GM21381 (cell line): ENCODE measurements at regions not wholly inside any gene's neighbourhood (a gene's known extent, or its start where the extent isn't known, plus 50 kb on each side); places are given as distances from the start of the nearest gene placed in this dataset.
"Not testable (repeated sequence)": the region's sequence is repeated elsewhere in the genome, so short reads cannot be mapped to it uniquely, and the experiment has no call there.

Experiments
- ATAC-seq: cut with Tn5 transposase; IDR thresholded peaks from one replicate; pipeline ENCODE4 v1.9.1; 2021; ENCODE audit warnings: mild to moderate bottlenecking, moderate library complexity; ENCODE audit not compliant: unreplicated experiment

- ATAC-seq = no peak
These were observed 179.1 kb upstream of the NDST4 start for GRCh38 chr4:115292320-115293092.

- ATAC-seq = no peak
These were observed 174.0 kb upstream of the NDST4 start for GRCh38 chr4:115287426-115287825.

- no peak for ATAC-seq
These were observed 165.9 kb upstream of the NDST4 start for GRCh38 chr4:115279330-115279729.

- no peak for ATAC-seq
These were observed 165.4 kb upstream of the NDST4 start for GRCh38 chr4:115278830-115279229.

DNA sequence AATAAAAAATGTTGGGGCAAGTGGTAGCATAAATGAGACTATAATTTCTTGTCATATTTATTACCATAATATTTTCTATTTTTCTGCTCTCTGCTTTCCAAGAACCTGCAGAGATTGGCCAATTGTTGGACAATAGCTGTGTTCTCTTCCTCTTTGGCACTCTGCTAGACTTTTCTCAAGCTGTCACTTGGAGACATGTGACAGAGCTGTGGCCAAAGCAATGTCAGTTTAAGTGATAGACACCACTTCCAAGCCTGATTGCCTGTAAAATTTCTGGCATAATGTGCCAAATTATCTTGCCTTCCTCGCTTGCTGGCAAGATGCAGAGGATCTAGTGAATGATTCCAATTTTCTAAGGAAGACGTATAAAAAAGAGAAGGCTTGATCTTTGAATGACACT, 162.2 kb upstream of the NDST4 start:
- no peak for ATAC-seq

GRCh38 chr4:115274545-115274944, 161.1 kb upstream of the NDST4 start:
- ATAC-seq = peak; percentile 74

GRCh38 chr4:115272594-115272993, 159.2 kb upstream of the NDST4 start:
- no peak for ATAC-seq

- ATAC-seq = no peak
These were observed 158.8 kb upstream of the NDST4 start for GRCh38 chr4:115272185-115272584.

GRCh38 chr4:115260195-115260594, 146.8 kb upstream of the NDST4 start:
- no peak for ATAC-seq

- no peak for ATAC-seq
These were observed 146.2 kb upstream of the NDST4 start for GRCh38 chr4:115259642-115260041.

DNA sequence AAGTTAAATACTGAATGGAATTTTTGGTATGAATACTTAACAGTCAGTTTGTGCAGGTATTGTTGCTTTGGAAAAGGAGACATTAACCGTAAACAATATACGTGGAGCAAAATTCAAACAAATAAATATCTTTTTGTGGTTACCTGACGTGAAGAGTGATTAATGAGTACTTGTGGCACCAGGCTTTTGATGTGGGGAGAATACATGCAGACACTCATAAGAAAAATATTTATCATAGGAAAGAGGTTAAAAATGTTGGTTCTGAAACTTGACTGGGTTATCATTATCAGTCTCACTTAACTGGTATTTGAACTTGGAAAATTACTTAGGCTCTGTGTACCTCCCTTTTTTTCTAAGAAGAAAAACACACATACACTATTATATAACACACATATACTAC, 136.4 kb upstream of the NDST4 start:
- ATAC-seq = no peak

DNA sequence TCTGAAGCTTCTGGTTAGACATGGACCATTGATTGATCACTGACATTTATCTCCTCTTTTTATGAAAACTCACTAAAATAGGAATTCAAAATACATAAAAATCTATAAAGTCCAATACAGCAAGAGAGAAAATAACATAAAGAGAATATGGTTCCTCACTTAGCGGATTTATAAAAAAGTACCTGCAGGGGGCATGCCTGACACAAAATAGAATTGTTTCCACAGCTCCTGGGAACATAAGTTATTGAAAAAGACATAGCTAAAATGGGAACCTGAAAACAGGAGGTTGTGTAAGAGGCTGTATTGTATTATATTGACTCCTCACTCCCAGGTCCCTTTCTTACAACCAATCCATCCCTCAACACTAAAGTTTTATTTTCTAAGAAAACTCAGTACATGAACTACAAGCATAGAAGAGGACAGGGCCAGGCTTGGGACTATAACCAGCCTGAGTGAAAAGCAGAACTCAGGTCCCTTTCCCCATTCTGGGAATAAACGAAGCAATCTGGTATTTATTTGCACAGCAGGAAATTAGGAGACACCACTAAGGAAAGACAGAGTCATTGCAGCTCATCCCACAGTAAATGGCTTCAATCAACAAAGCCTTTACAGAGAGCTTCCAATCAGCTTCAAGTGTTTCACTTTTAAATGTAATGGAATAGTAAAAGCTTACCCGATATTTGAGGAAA, 121.1 kb upstream of the NDST4 start:
- ATAC-seq = peak; percentile 58

- no peak for ATAC-seq
These were observed 120.2 kb upstream of the NDST4 start for GRCh38 chr4:115233600-115233999.

DNA sequence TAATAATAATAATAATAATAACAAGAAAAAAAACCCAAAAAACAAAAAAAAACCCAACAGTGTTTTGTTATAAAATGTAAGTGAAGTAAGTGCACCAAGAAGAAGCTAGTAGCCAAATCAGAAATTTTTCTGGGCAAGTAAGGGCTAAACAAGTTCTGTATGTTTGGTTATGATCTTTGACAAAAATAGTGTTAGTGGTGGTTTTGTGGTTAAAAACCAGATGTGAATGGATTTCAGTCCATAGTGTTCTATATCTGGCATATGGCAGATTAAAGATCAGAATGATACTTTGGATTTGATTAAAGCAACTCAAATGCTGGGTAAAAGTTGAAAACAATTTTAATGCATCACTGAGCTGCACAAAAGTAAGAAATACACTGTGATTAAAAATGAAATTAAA, 116.5 kb upstream of the NDST4 start:
- ATAC-seq = no peak

DNA sequence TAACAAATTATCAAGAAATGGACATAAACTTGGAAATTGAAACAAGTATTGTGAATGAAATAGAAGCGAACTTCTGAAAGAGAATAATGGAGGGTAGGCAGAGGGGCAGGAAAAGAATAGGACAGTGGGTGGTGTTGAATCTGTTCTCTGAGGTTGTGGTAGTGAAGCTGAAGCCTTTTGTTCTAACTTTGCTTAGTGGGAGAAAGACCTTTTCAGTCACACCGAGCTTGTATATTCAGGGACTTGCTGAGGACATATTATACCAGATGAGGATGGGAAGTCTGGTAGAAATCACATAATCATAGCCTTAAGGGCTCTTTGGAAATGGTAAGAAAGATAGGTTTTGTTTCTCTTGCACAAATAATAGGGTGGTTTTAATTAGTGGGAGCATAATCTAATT, 115.4 kb upstream of the NDST4 start:
- ATAC-seq = no peak

GRCh38 chr4:115222061-115222460, 108.6 kb upstream of the NDST4 start:
- ATAC-seq = no peak

DNA sequence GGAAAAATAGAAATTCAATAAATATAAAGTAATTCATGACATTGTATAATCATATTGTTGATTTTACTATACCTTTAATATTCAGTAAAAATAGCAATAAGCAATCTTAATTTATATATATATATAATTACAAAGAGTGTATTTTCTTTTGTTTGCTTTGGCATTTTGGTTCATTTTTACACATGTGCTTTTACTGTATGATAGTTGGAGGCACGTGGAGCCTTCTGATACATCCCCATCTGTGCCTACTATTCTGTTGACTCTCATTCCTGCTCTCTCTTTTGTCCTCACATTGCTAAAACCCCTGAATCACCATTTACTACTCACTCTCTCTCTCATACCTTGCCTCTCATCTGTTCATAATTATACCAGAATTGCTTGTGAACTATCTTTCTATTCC, 106.4 kb upstream of the NDST4 start:
- no peak for ATAC-seq

DNA sequence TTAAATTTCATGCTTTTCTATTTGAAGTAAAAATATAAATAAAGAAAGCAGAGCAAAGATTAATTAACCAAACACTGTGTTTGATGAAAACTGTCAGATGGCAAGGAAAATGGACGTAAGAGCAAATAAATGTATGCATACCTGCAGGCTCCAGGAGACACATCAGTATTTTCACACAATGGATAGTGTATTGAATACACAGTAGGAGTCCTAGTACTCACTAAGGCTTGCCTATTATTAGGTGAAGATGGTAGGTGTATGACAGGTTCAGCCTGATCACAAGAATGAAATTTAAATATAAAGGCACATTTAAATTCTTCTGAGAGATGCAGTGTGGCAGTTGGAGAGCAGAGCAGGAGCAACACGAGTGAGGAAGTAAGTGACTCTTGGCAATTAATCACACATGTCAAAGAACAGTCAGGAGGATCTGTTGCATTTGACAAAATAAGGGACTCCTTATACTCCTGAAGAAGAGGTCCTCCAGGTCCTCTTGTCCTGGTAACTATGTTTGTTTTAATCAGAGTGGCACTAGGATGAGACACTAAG, 106.0 kb upstream of the NDST4 start:
- ATAC-seq = no peak

- no peak for ATAC-seq
These were observed 102.5 kb upstream of the NDST4 start for GRCh38 chr4:115215935-115216334.

- no peak for ATAC-seq
These were observed 100.3 kb upstream of the NDST4 start for GRCh38 chr4:115213716-115214115.

- ATAC-seq = no peak
These were observed 87.6 kb upstream of the NDST4 start for GRCh38 chr4:115201042-115201330.

DNA sequence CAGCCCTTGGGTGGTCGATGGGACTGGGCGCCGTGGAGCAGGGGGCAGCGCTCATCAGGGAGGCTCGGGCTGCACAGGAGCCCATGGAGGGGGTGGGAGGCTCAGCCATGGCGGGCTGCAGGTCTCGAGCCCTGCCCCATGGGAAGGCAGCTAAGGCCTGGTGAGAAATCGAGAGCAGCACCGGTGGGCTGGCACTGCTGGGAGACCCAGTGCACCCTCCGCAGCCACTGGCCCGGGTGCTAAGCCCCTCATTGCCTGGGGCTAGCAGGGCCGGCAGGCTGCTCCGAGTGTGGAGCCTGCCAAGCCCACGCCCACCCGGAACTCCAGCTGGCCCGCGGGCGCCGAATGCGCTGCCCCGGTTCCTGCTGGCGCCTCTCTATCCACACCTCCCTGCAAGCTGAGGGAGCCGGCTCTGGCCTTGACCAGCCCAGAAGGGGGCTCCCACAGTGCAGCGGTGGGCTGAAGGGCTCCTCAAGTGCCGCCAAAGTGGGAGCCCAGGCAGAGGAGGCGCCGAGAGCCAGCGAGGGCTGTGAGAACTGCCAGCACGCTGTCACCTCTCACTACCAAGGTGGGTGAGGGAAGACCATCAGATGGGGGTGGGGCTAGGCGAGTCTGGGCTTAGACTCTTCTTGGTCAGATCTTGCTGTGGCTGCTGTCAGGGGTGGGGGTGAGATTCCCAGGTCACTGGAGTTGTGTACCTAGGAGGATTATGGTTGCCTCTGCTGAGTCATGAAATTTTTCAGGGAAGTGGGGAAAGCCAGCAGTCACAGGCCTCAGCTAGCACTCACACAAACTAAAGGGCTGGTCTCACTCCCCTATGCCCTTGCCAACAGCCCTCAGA, 87.0 kb upstream of the NDST4 start:
- ATAC-seq = not testable (repeated sequence)
